H1 (cell line): ENCODE measurements at regions not wholly inside any gene's neighbourhood (a gene's known extent, or its start where the extent isn't known, plus 50 kb on each side); places are given as distances from the start of the nearest gene placed in this dataset.
A peak's percentile ranks its signal among the peaks of the same experiment; 100 is the strongest.

ENCODE experiments used
- ASH2L ChIP-seq: fragments of 200-600, 300-600 bp; sonication (generic); IDR thresholded peaks from one replicate; pipeline ENCODE4 v1.7.1; 2017; ENCODE audit warnings: low read length
- BRCA1 ChIP-seq: IDR thresholded peaks from 2 replicates; pipeline ENCODE4 v1.6.1; 2012; ENCODE audit warnings: low read depth, low read length, improper control_type of control experiment
- CEBPB ChIP-seq: IDR thresholded peaks from 2 replicates; pipeline ENCODE4 v1.6.1; 2012; ENCODE audit warnings: low read depth, low read length
- CTCF ChIP-seq, 3 experiments: IDR thresholded peaks; 1 replicate in 2 of 3; 2 replicates in 1 of 3; pipeline versions ENCODE4 v1.5.1 to v1.6.1; 2011; ENCODE audit warnings: low read length in 3 of 3, mild to moderate bottlenecking in 3 of 3, inconsistent platforms in 2 of 3, low read depth in 1 of 3, moderate library complexity in 1 of 3; ENCODE audit not compliant: insufficient read depth in 1 of 3; ENCODE audit errors: control extremely low read depth in 1 of 3
- FOSL1 ChIP-seq: IDR thresholded peaks from 2 replicates; pipeline ENCODE4 v1.6.1; 2011; ENCODE audit warnings: mild to moderate bottlenecking, low read depth, low read length, moderate library complexity; ENCODE audit not compliant: insufficient read depth
- HDAC6 ChIP-seq: IDR thresholded peaks from one replicate; pipeline ENCODE4 v1.7.1; 2012; ENCODE audit warnings: low read depth, mild to moderate bottlenecking, inconsistent platforms, low read length, moderate library complexity
- PHF8 ChIP-seq: fragments of 200-600 bp; sonication (generic); conservative IDR thresholded peaks from 2 replicates; pipeline ENCODE4 v1.7.1; 2012; ENCODE audit warnings: low read depth, mild to moderate bottlenecking, inconsistent platforms, low read length, moderate library complexity
- POLR2A ChIP-seq, 2 experiments: IDR thresholded peaks; 1 replicate in 1 of 2; 2 replicates in 1 of 2; pipeline ENCODE4 v1.6.1; 2011; ENCODE audit warnings: low read depth in 2 of 2, low read length in 2 of 2, mild to moderate bottlenecking in 2 of 2; ENCODE audit errors: control extremely low read depth in 1 of 2
- RAD21 ChIP-seq, 2 experiments: IDR thresholded peaks in 1 of 2; conservative IDR thresholded peaks in 1 of 2; 2 replicates each; pipeline ENCODE4 v1.6.1; 2011; ENCODE audit warnings: low read depth in 2 of 2, low read length in 2 of 2, improper control_type of control experiment in 1 of 2, inconsistent platforms in 1 of 2, mild to moderate bottlenecking in 1 of 2, moderate library complexity in 1 of 2
- SIN3A ChIP-seq, 2 experiments: IDR thresholded peaks in 1 of 2; conservative IDR thresholded peaks in 1 of 2; 2 replicates each; pipeline ENCODE4 v1.6.1; 2011 to 2012; ENCODE audit warnings: low read length in 2 of 2, improper control_type of control experiment in 1 of 2, low read depth in 1 of 2, mild to moderate bottlenecking in 1 of 2
- SIRT6 ChIP-seq: IDR thresholded peaks from one replicate; pipeline ENCODE4 v1.7.1; 2012; ENCODE audit warnings: low read length, inconsistent platforms
- SP1 ChIP-seq: IDR thresholded peaks from 2 replicates; pipeline ENCODE4 v1.6.1; 2011; ENCODE audit warnings: low read depth, low read length
- TAF1 ChIP-seq: IDR thresholded peaks from 2 replicates; pipeline ENCODE4 v1.6.1; 2011; ENCODE audit warnings: mild to moderate bottlenecking, low read depth, low read length
- YY1 ChIP-seq: IDR thresholded peaks from 2 replicates; pipeline ENCODE4 v1.6.1; 2011; ENCODE audit warnings: low read depth, mild to moderate bottlenecking, low read length

GRCh38 chr18:77899972-77900754 is 650.5 kb downstream of the GALR1 start:
- TF ChIP-seq CTCF (IDR thresholded peaks at IDR 0.05; ENCODE audit: control extremely low read depth in 1 of 3, insufficient read depth in 1 of 3, low read depth in 1 of 3, low read length in 3 of 3) (peak; percentile 93 to 99 (median 98)), SIRT6 (no peak), FOSL1 (no peak), CEBPB (no peak), POLR2A (IDR thresholded peaks at IDR 0.05; ENCODE audit: control extremely low read depth in 1 of 2, low read depth in 2 of 2, low read length in 2 of 2) (no peak), RAD21 (IDR thresholded peaks at IDR 0.05 in 1 of 2, conservative IDR thresholded peaks at IDR 0.05 in 1 of 2; ENCODE audit: low read depth in 2 of 2, low read length in 2 of 2) (peak; percentile 44 to 72), YY1 (no peak), ASH2L (peak; percentile 76), PHF8 (no peak), SIN3A (conservative IDR thresholded peaks at IDR 0.05 in 1 of 2, IDR thresholded peaks at IDR 0.05 in 1 of 2; ENCODE audit: low read depth in 1 of 2, low read length in 2 of 2) (no peak), SP1 (no peak), TAF1 (no peak), HDAC6 (no peak), BRCA1 (no peak)
